Bronchial epithelial cell (primary cell): ENCODE measurements at regions not wholly inside any gene's neighbourhood (a gene's known extent, or its start where the extent isn't known, plus 50 kb on each side); places are given as distances from the start of the nearest gene placed in this dataset.

Experiments used
- DNase-seq: peaks from one replicate; pipeline ENCODE4 v3.0.0-alpha.2; 2010; ENCODE audit warnings: low read depth
- FAIRE-seq: peaks from 2 replicates; lab custom pipeline; 2011; peaks lifted over from hg19 to GRCh38; lab: Jason Lieb, UNC
- H3K27me3 ChIP-seq: 2 replicates; pipeline ENCODE4 v1.5.1; 2011; ENCODE audit warnings: low read length; ENCODE audit not compliant: control insufficient read depth, insufficient read depth
- H3K36me3 ChIP-seq: 2 replicates; pipeline ENCODE4 v1.5.1; 2011; ENCODE audit warnings: low read length; ENCODE audit not compliant: control insufficient read depth, insufficient read depth
- H3K4me3 ChIP-seq: 2 replicates; pipeline ENCODE4 v1.5.1; 2011; ENCODE audit warnings: mild to moderate bottlenecking, low read depth, low read length, control low read depth
- CTCF ChIP-seq: IDR thresholded peaks from 2 replicates; pipeline ENCODE4 v1.5.1; 2011; ENCODE audit warnings: mild to moderate bottlenecking, moderate library complexity, low read length, control low read depth, inconsistent platforms; ENCODE audit not compliant: insufficient read depth, severe bottlenecking

- no peak for FAIRE-seq
Measured at GRCh38 chr3:147152476-147152875, 253.9 kb downstream of the ZIC4 start.

GRCh38 chr3:147141516-147142288 is 264.6 kb downstream of the ZIC4 start:
- DNase-seq (no peak), FAIRE-seq (no peak)
- TF ChIP-seq CTCF = no peak
- no peak overlapping the region for H3K4me3 ChIP-seq
- H3K36me3 ChIP-seq = no peaks in the 10 kb centered on the region
- H3K27me3 ChIP-seq = no peaks in the 10 kb centered on the region

More at GRCh38 chr3:147152476-147152875, 253.9 kb downstream of the ZIC4 start:
- H3K36me3 ChIP-seq = no peaks in the 10 kb centered on the region
- no peak overlapping the region for H3K4me3 ChIP-seq
- no peak for DNase-seq
- H3K27me3 ChIP-seq = no peaks in the 10 kb centered on the region
- no peak for TF ChIP-seq CTCF

- FAIRE-seq (no peak), DNase-seq (no peak)
- no peak overlapping the region for H3K4me3 ChIP-seq
- H3K27me3 ChIP-seq = no peaks in the 10 kb centered on the region
- H3K36me3 ChIP-seq = no peaks in the 10 kb centered on the region
- no peak for TF ChIP-seq CTCF
Measured at GRCh38 chr3:147139341-147139740, 267.0 kb downstream of the ZIC4 start.

GRCh38 chr3:147132168-147132567 is 274.2 kb downstream of the ZIC4 start:
- H3K36me3 ChIP-seq = no peaks in the 10 kb centered on the region
- H3K4me3 ChIP-seq = no peak overlapping the region
- no peak for TF ChIP-seq CTCF
- no peak for DNase-seq
- no peaks in the 10 kb centered on the region for H3K27me3 ChIP-seq
- FAIRE-seq = no peak

GRCh38 chr3:147130461-147130860 is 275.9 kb downstream of the ZIC4 start:
- no peak for TF ChIP-seq CTCF
- FAIRE-seq (no peak), DNase-seq (no peak)
- Histone ChIP-seq H3K36me3 (no peaks in the 10 kb centered on the region), H3K4me3 (no peak overlapping the region), H3K27me3 (no peaks in the 10 kb centered on the region)

GRCh38 chr3:147129665-147130064 is 276.7 kb downstream of the ZIC4 start:
- Histone ChIP-seq H3K36me3 (no peaks in the 10 kb centered on the region), H3K27me3 (no peaks in the 10 kb centered on the region), H3K4me3 (no peak overlapping the region)
- FAIRE-seq = no peak
- TF ChIP-seq CTCF = no peak
- DNase-seq = no peak
